ENCODE measurements at regions not wholly inside any gene's neighbourhood (a gene's known extent, or its start where the extent isn't known, plus 50 kb on each side); places are given as distances from the start of the nearest gene placed in this dataset.

GRCh38 chr12:111056618-111057521 lies 136.5 kb upstream of the MYL2 start (continued):
- no peak for TF ChIP-seq ZNF687 (IDR thresholded peaks at IDR 0.05)
- TF ChIP-seq CEBPZ (IDR thresholded peaks at IDR 0.05; ENCODE audit: low read depth, low read length), result no peak
- TF ChIP-seq MLLT1 (IDR thresholded peaks at IDR 0.05), result 0 out of 2 replicates have a peak, but pooled peaks have one; percentile 36
- no peak for TF ChIP-seq ATF3 (IDR thresholded peaks at IDR 0.05; ENCODE audit: borderline replicate concordance, extremely low read depth, low read depth, low read length)
